A204.1 (cell line): ENCODE measurements at regions not wholly inside any gene's neighbourhood (a gene's known extent, or its start where the extent isn't known, plus 50 kb on each side); places are given as distances from the start of the nearest gene placed in this dataset.
"Not testable (repeated sequence)": the region's sequence is repeated elsewhere in the genome, so short reads cannot be mapped to it uniquely, and the experiment has no call there.

Experiments
- FAIRE-seq: peaks from 2 replicates; lab custom pipeline; 2012; peaks lifted over from hg19 to GRCh38; lab: Jason Lieb, UNC

GRCh38 chr2:122808286-122808969 is 1053.0 kb downstream of the TSN start:
- no peak for FAIRE-seq

GRCh38 chr2:122812214-122812613 is 1056.8 kb downstream of the TSN start:
- FAIRE-seq: not testable (repeated sequence)

DNA sequence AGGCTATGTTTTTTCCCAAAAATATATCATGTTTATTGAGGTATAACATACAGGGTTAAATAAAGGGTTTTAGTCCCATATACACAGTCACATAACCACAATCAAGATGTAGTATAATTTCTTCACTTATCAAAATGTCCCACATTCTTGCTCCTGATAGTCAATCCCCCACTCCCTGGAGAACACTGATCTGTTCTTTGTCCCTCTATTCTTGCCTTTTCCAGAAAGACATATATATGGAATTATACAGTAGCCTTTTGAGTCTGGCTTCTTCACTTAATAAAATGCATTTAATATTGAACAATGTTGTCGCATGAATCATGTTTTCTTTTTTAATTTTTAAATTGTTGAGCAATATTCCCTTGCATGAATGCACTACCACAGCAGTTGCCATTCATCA is 1059.7 kb downstream of the TSN start:
- no peak for FAIRE-seq

GRCh38 chr2:122816803-122817202 is 1061.4 kb downstream of the TSN start:
- FAIRE-seq: no peak

DNA sequence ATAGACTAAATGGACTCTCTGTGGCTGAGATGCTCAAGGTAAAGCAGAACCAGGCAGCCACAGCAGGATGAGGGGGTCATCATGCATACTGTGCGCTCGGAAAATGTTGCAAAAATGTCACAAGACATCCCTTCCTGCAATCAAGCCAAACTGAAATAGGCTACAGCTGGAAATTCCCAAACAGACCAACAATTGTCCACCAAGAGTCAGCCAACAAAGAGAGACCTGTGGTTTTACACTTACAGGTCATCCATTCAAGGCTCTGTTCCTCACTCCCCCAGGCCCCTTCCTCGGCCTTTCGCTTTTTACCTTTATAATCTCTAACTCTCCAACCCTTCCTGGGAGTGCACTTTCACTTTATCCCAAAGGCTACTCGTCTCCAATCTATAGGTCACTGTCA is 1066.9 kb downstream of the TSN start:
- FAIRE-seq: no peak

DNA sequence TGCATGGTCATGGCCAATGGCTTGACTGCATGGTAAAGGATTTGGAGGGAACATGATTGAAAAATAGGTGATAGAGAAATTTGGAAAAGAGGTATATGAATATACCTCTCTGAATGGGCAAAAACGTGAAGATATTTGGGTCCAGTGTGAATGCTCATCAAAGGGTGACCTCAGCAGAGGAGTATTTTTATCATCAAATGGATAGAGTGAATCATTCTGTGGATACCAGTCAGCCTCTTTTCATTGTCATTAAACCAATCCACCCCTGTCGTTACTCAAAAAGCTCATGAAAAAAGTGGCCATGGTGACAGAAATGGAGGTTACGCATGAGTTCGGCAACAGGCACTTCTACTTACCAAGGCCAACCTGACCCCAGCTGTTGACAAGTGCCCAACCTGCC is 1074.7 kb downstream of the TSN start:
- FAIRE-seq: no peak

DNA sequence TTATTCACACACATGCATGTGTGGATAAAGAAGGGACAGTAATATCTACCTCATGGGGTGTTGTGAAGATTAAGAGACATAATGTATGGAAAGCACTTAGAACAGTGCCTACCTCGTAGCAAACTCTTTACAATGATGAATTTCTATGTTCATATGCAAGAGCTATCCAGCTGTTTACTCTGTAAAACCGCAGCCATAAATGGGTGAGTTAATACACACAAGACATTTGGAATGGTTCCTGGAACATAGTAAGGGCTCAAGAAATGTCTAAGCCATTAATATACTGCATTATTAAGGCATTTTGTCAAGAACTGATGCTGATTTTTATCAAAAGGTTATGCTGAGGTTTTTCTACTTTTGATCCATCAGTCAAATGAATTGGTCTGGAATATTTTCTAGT is 1076.2 kb downstream of the TSN start:
- FAIRE-seq: no peak

- FAIRE-seq: no peak
These were observed 1088.1 kb downstream of the TSN start for GRCh38 chr2:122843503-122843902.

DNA sequence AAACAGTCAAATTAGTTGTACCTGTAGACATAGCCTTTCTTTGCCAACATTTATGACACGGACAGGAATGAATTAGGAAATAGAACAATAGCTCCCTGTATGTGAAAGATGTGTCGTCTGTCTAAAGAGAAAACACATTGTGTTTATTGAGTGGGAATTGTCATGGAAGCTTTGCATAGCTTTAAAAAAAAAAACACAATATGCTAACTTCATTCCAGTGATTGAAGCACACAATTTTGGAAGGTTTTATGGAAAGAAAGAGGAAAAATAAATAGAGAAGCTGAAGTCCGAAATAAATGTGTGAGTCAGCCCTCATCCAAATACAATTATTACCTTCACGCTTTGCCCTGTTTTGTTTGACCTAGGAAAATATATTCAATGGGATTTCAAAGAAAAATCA is 1095.7 kb downstream of the TSN start:
- FAIRE-seq: no peak

DNA sequence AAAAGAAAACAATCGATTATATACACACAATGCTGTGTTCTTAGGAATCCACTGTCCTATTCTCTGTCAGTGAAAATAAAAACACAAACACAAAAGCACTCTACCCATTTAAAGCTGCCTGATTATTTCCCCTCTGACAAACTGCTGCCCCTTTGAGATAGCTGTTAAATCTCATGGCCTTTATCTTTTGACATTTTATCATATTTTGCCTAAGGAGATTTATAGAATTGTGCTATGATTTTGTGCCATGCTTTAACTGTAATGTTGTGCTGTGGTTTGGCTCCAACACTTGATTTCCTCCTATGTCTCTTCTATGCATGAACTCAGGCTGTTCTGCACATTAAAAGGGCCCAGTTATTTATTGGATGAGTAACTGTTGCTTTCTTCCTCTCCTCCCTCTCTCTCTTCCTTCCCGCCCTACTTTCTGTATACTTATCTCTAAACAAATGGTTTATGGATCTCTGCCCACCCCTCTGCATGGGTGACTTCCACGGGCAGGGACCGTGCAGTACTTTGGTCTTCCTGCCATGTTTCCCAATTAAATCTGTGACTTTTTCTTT is 1096.6 kb downstream of the TSN start:
- no peak for FAIRE-seq

DNA sequence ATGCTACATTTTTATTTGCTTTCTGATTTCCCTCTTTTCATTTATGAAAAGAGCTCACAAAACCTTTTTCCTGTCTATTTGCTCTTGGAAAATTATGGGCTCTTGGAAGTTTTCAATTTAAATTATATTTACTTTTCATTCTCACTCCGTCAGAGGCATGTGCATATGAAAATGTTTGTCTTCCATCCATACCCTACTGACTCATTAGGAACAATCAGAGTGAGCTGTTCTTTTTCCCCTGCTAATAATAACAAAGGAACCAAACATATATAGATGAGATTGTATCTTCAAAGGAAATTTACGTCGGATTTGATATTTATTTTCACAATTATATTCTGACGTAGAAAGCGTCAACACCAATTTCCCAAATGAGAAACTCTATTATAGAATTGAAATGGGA is 1101.2 kb downstream of the TSN start:
- FAIRE-seq: no peak

GRCh38 chr2:122858075-122858702 is 1102.7 kb downstream of the TSN start:
- FAIRE-seq: no peak

GRCh38 chr2:122858813-122859212 is 1103.4 kb downstream of the TSN start:
- FAIRE-seq: no peak

DNA sequence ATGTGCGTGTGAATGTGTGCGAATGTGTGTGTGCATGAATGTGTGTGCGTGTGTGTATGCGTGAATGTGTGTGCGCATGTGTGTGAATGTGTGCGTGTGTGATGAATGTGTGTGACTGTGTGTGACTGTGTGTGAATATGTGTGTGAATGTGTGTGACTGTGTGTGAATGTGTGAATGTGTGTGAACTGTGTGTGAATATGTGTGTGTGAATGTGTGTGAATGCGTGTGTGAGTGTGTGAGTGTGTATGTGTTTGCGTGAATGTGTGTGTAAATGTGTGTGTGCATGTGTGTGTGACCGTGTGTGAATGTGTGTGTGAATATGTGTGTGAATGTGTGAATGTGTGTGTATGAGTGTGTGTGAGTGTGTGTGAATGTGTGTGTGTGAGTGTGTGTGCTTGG is 1103.8 kb downstream of the TSN start:
- FAIRE-seq: no peak

DNA sequence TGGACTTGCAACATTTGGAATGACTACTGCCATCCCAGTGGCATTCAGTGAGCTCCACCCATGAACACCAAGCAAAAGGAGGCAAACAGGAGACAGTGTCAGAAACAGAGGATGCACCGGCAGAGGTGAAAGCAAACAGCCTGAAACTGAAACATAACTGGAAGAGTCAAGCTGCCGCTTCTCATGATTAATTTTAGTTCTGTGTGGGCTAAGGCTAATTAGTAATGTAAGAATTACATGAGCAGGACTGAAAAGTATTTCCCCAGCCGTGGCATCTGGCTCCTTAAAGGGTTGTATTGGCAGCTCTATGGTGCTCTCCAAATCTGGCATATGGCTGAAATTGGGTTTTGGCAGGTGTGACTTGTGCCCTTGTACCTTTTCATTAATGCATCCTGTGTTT is 1108.1 kb downstream of the TSN start:
- FAIRE-seq: no peak

DNA sequence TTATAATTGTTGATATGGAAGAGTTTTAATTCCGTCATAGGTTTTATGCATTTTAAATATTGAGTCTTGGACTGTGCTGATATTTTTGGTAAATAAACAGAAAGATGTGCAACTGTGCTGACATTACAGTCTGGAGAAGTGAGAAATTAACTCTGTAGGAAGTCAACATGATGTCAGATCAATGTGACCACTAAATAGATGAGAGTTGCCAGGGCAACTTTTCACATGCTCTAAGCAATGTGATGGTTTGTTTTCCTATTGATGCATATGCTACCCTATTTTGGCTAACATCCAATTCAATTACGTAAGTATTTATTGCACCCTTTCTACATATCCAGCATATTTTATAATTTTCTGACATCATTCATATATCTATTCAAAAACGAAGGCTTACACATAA is 1109.3 kb downstream of the TSN start:
- no peak for FAIRE-seq

DNA sequence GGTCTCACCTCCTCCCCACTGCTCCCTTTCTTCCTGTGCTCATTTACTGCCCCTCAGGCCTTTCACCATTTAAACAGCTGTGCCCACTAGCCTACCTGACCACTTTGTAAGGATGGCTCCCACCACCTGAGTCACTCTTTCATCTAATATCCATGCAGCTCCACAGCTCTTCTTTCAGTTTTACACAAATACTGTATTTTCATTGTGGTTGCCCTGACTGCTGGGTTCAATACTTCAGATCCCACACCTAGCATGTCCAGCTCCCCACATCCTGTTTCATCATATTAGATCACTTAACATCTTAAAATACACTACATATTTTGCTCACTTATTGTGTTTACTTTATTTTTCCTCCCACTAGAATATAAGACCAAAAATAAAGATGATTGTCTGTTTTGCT is 1110.6 kb downstream of the TSN start:
- no peak for FAIRE-seq

GRCh38 chr2:122867941-122868340 is 1112.5 kb downstream of the TSN start:
- FAIRE-seq: no peak

DNA sequence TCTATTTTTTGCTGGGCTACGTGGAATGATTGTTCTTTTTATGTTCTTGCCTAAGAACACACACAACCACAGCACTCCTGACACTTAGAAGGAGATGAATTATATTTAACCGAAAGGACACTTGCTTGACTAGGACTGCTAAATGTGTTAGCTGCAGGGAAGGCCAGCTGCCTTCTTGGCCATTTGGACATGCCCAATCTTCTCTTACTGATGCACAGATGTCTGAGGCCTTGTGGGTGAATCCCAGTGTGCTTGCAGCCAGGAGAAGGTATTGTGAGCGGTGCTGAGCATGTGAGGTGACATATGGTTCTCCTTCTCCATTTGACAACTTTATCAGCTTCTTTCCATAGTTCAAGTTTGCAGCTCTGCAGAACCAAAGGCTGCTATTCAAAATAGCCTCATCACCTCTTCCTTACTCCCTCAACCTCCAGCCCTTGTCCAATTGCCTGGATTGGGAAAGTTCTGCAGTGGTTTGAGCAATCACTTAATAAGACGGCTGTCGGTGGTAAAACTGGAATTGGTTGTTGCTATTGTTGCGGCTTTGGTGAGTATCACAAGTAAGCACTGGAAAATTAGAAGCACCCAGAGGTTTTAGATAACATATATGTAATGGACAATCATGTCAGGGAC is 1113.3 kb downstream of the TSN start:
- no peak for FAIRE-seq

- no peak for FAIRE-seq
These were observed 1118.5 kb downstream of the TSN start for GRCh38 chr2:122873951-122874350.

DNA sequence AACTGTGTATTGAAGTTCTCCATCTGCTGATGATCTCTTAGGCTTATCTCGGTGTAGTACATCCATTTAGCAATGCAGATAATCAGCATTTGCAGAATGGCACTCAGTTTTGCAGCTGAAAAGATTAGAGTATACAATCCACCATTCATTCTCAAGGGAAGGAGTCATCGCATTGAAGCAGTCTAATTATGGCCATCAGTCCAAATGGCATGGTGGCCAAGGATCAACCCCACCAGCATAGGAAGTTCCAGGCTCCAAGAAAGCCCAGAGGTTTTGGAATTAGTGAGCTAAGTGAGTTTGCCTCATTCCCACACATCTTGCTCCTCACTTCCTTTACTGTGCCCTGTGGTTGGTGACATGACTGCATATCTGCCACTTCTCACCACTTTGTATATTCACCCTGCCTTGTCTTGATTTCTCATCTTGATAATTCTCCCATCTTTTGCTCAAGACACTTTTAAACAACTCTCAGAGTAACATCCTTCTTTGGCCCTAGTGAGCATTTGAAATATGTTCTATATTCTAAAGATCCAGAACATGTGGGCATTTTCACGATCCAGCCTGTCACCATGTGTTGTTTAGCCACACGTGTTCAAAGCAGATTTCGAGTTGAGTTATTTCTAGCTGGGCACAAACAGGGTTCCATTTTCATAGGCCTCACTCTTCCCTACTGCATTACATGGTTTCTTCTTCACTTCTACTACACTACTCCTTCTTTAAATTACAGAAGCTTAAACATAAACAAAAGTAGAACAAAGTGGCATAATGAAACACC is 1119.8 kb downstream of the TSN start:
- no peak for FAIRE-seq

- FAIRE-seq: no peak
These were observed 1128.4 kb downstream of the TSN start for GRCh38 chr2:122883849-122884248.

DNA sequence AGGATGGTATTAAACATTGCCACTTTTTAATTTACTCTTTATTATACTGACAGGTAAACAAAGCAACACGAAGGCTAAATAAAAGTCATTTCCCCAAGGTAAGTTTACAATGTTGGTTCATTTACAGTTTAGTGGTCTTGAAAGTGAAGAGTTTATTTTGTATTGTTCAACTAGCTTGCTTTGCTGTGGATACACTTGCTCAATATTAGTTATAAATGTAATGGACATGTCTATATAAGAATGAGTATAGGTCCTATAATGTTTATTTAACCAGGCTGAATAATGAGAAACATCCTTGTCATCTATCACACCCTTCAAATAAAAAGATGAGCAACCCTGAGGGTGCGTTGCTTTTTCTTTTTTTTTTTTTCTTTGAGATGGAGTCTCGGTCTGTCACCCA is 1129.4 kb downstream of the TSN start:
- no peak for FAIRE-seq
